ENCODE measurements at regions not wholly inside any gene's neighbourhood (a gene's known extent, or its start where the extent isn't known, plus 50 kb on each side); places are given as distances from the start of the nearest gene placed in this dataset.

GRCh38 chrX:132272826-132273225, 53.6 kb upstream of the RAP2C start:
- TF ChIP-seq CTCF (IDR thresholded peaks at IDR 0.05; ENCODE audit: insufficient read depth, low read depth, low read length) (no peak), EZH2 (IDR thresholded peaks at IDR 0.05; ENCODE audit: insufficient read depth, low read length) (no peak)
